HCT116 (cell line): ENCODE measurements at regions not wholly inside any gene's neighbourhood (a gene's known extent, or its start where the extent isn't known, plus 50 kb on each side); places are given as distances from the start of the nearest gene placed in this dataset.

Experiments
- ATAC-seq: fragments of 200-7000 bp; cut with Tn5 transposase; 2 replicates; pipeline ENCODE4 v1.9.1; 2020; ENCODE audit warnings: mild to moderate bottlenecking, moderate library complexity
- BruUV-seq: library from RNA; stranded (reverse); fragments of 400-500 nt; replicated peaks from 2 replicates; lab custom pipeline; 2021; lab: Mats Ljungman, UMichigan
- CTCF ChIA-PET: fragments of 300-600 bp; sonication (Branson Sonifier 250); formaldehyde crosslinking; loops from one replicate; lab custom pipeline; 2021; ENCODE audit warnings: antibody characterized with exemption; lab: Charles Lee
- POLR2A ChIA-PET: fragments of 300-600, 350-600 bp; sonication (Branson Sonifier 250); formaldehyde crosslinking; loops from one replicate; lab custom pipeline; 2021; ENCODE audit warnings: antibody characterized with exemption; lab: Charles Lee
- RAD21 ChIA-PET, 2 experiments: fragments of 300-600 bp; sonication (Branson Sonifier 250); formaldehyde crosslinking; loops; one replicate each; lab custom pipeline; 2023; ENCODE audit warnings: low total read pairs in 2 of 2; ENCODE audit not compliant: uncharacterized antibody in 2 of 2, unreplicated experiment in 2 of 2, low non-redundant PET in 1 of 2; lab: Charles Lee
- DNase-seq: peaks from one replicate; pipeline ENCODE4 v3.0.0-alpha.2; 2010; ENCODE audit warnings: low read depth, low spot score
- H2AFZ ChIP-seq: fragments of 200-600 bp; shearing (Covaris generic), sonication (generic); 2 replicates; pipeline ENCODE4 v1.6.1; 2017; ENCODE audit warnings: low read depth, mixed run types, mixed read lengths, antibody characterized with exemption, low read length; ENCODE audit not compliant: poor library complexity, severe bottlenecking
- H3K27ac ChIP-seq: 2 replicates; pipeline ENCODE4 v1.5.1; 2012; ENCODE audit warnings: low read depth, low read length
- H3K27me3 ChIP-seq: fragments of 200-600 bp; sonication (generic); 2 replicates; pipeline ENCODE4 v1.6.1; 2016; ENCODE audit warnings: mixed run types, low read length, mixed read lengths; ENCODE audit not compliant: insufficient read depth
- H3K36me3 ChIP-seq, 2 experiments: fragments of 200-500 bp in 1 of 2; fragments of 200-600 bp in 1 of 2; sonication (Bioruptor generic) in 1 of 2; sonication (generic) in 1 of 2; 2 replicates each; pipeline versions ENCODE4 v1.5.1 to v1.6.1; 2014 to 2016; ENCODE audit warnings: low read length in 2 of 2, inconsistent platforms in 1 of 2, mixed read lengths in 1 of 2, mixed run types in 1 of 2; ENCODE audit not compliant: insufficient read depth in 2 of 2, control insufficient read depth in 1 of 2
- H3K4me1 ChIP-seq, 2 experiments: fragments of 200-600 bp in 1 of 2; sonication (generic) in 1 of 2; 2 replicates each; pipeline versions ENCODE4 v1.5.1 to v1.6.1; 2012 to 2017; ENCODE audit warnings: low read length in 2 of 2, inconsistent platforms in 1 of 2, mild to moderate bottlenecking in 1 of 2, mixed read lengths in 1 of 2, mixed run types in 1 of 2, moderate library complexity in 1 of 2; ENCODE audit not compliant: insufficient read depth in 2 of 2, control insufficient read depth in 1 of 2
- H3K4me2 ChIP-seq: fragments of 200-600 bp; sonication (generic); 2 replicates; pipeline ENCODE4 v1.6.1; 2017; ENCODE audit warnings: mixed run types, low read length, mixed read lengths
- H3K4me3 ChIP-seq, 2 experiments: fragments of 200-600 bp in 1 of 2; sonication (generic) in 1 of 2; replicated peaks in 1 of 2; 2 replicates each; pipeline ENCODE4 v1.5.1; 2011 to 2016; ENCODE audit warnings: low read length in 2 of 2, control low read depth in 1 of 2, low read depth in 1 of 2, mild to moderate bottlenecking in 1 of 2, mixed read lengths in 1 of 2, mixed run types in 1 of 2
- H3K79me2 ChIP-seq: fragments of 200-600 bp; sonication (generic); 2 replicates; pipeline ENCODE4 v1.6.1; 2017; ENCODE audit warnings: mild to moderate bottlenecking, mixed run types, low read length, moderate library complexity, mixed read lengths; ENCODE audit not compliant: insufficient read depth
- H3K9ac ChIP-seq: fragments of 200-600 bp; sonication (generic); 2 replicates; pipeline ENCODE4 v1.6.1; 2016; ENCODE audit warnings: low read length, mixed read lengths
- H3K9me2 ChIP-seq: fragments of 200-600 bp; sonication (generic), shearing (Covaris generic); 2 replicates; pipeline ENCODE4 v1.6.1; 2017; ENCODE audit warnings: mixed run types, mild to moderate bottlenecking, moderate library complexity; ENCODE audit not compliant: insufficient read depth
- H3K9me3 ChIP-seq, 2 experiments: fragments of 200-500 bp in 1 of 2; fragments of 200-600 bp in 1 of 2; sonication (Bioruptor generic) in 1 of 2; sonication (generic) in 1 of 2; 2 replicates each; pipeline ENCODE4 v1.6.1; 2014 to 2017; ENCODE audit warnings: low read length in 2 of 2, mixed read lengths in 2 of 2, inconsistent platforms in 1 of 2, low read depth in 1 of 2, mild to moderate bottlenecking in 1 of 2, mixed run types in 1 of 2, moderate library complexity in 1 of 2; ENCODE audit not compliant: control insufficient read depth in 1 of 2, insufficient read depth in 1 of 2
- H4K20me1 ChIP-seq: fragments of 200-600 bp; sonication (generic), shearing (Covaris generic); 2 replicates; pipeline ENCODE4 v1.6.1; 2017; ENCODE audit warnings: mixed run types, mild to moderate bottlenecking, moderate library complexity; ENCODE audit not compliant: insufficient read depth
- ELF1 ChIP-seq: IDR thresholded peaks from 2 replicates; pipeline ENCODE4 v1.6.1; 2012; ENCODE audit warnings: low read depth, borderline replicate concordance
- EZH2 ChIP-seq: fragments of 200-600 bp; sonication (generic); IDR thresholded peaks from 2 replicates; pipeline ENCODE4 v1.6.1; 2017; ENCODE audit warnings: antibody characterized with exemption, mixed run types
- POLR2A ChIP-seq: IDR thresholded peaks from 2 replicates; pipeline ENCODE4 v1.7.0; 2011; ENCODE audit warnings: borderline replicate concordance; ENCODE audit not compliant: insufficient read depth, insufficient read length; ENCODE audit errors: extremely low read depth
- RAD21 ChIP-seq: IDR thresholded peaks from 2 replicates; pipeline ENCODE4 v1.6.1; 2012; ENCODE audit warnings: low read depth, mild to moderate bottlenecking
- SIN3A ChIP-seq: IDR thresholded peaks from 2 replicates; pipeline ENCODE4 v1.6.1; 2012; ENCODE audit warnings: low read depth
- SRF ChIP-seq: IDR thresholded peaks from 2 replicates; pipeline ENCODE4 v1.6.1; 2012; ENCODE audit warnings: low read depth
- TCF7L2 ChIP-seq: IDR thresholded peaks from 2 replicates; pipeline ENCODE4 v1.7.0; 2011; ENCODE audit warnings: borderline replicate concordance, inconsistent platforms; ENCODE audit not compliant: insufficient read depth, insufficient read length; ENCODE audit errors: extremely low read depth
- YY1 ChIP-seq: IDR thresholded peaks from 2 replicates; pipeline ENCODE4 v1.6.1; 2011; ENCODE audit warnings: low read length, low read depth, moderate library complexity, mild to moderate bottlenecking; ENCODE audit not compliant: insufficient replicate concordance; ENCODE audit errors: extremely low read depth
- ZFX ChIP-seq: fragments of 450-650 bp; IDR thresholded peaks from 2 replicates; pipeline ENCODE4 v1.6.1; 2017
- ZNF274 ChIP-seq: fragments of 200-500 bp; sonication (Bioruptor generic); IDR thresholded peaks from 2 replicates; pipeline ENCODE4 v1.6.1; 2014; ENCODE audit warnings: mild to moderate bottlenecking, low read depth, low read length, inconsistent platforms
- intact Hi-C: fragments of 100-400 bp; cut with micrococcal nuclease; formaldehyde crosslinking; loops from 2 replicates; pipeline ENCODE4 v1.10.0; 2022
- TF ChIP-seq, protein P1 (sequence below): IDR thresholded peaks from 2 replicates; pipeline ENCODE4 v1.6.1; 2012
- TF ChIP-seq, protein P2 (sequence below): IDR thresholded peaks from 2 replicates; pipeline ENCODE4 v1.6.1; 2012

DNA sequence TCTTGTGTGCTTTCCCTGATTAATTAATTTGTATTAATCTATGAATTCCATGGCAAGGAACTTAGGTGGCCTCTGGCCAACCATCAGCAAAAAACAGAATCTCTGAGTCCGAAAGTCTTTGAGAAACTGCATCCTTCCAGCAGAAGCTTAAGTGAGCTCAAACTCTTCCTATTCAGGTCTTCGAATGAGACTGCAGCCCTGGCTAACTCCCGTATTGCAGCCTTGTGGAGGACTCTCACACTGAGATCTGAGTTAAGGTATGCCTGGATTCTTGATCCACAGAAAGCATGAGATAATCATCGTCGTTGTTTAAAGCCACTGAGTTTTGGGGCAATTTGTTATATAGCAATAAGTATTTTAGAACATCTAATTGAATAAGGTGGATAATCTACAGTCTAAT is 1143.9 kb upstream of the NXPH2 start:
- ATAC-seq (no peak), DNase-seq (no peak)
- ChIA-PET CTCF (no interaction called here), RAD21 (no interaction called here), POLR2A (no interaction called here)
- no peak overlapping the region for H3K27ac ChIP-seq
- H3K9me3 ChIP-seq, result no peaks in the 10 kb centered on the region
- no peaks in the 10 kb centered on the region for H3K4me1 ChIP-seq
- no peaks in the 10 kb centered on the region for H3K9me2 ChIP-seq
- H3K4me3 ChIP-seq, result no peak overlapping the region
- no peak for TF ChIP-seq TCF7L2
- no peak for TF ChIP-seq SRF
- TF ChIP-seq, protein P1, sequence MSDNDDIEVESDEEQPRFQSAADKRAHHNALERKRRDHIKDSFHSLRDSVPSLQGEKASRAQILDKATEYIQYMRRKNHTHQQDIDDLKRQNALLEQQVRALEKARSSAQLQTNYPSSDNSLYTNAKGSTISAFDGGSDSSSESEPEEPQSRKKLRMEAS, result no peak
- TF ChIP-seq ZFX, result no peak
- no peak for TF ChIP-seq SIN3A
- TF ChIP-seq ELF1, result no peak
- no peak for TF ChIP-seq YY1
- no peak for TF ChIP-seq EZH2
- no peak for TF ChIP-seq RAD21
- no peaks in the 10 kb centered on the region for H3K36me3 ChIP-seq
- H4K20me1 ChIP-seq, result no peaks in the 10 kb centered on the region
- no peak overlapping the region for H3K9ac ChIP-seq
- no peak overlapping the region for H2AFZ ChIP-seq
- H3K4me2 ChIP-seq, result no peak overlapping the region
- H3K27me3 ChIP-seq, result no peaks in the 10 kb centered on the region
- H3K79me2 ChIP-seq, result no peaks in the 10 kb centered on the region
- intact Hi-C loops, result no loop called here
- no TSS peak for BruUV-seq

GRCh38 chr2:139918982-139919381 is 1138.8 kb upstream of the NXPH2 start:
- no peak overlapping the region for H3K4me3 ChIP-seq
- no peak for ATAC-seq
- H3K27ac ChIP-seq, result no peak overlapping the region
- POLR2A ChIA-PET, result no interaction called here
- DNase-seq, result no peak
- no peaks in the 10 kb centered on the region for H3K27me3 ChIP-seq
- no TSS peak for BruUV-seq
- H3K9me3 ChIP-seq, result no peaks in the 10 kb centered on the region
- no peaks in the 10 kb centered on the region for H3K4me1 ChIP-seq
- intact Hi-C loops, result no loop called here
- no peaks in the 10 kb centered on the region for H3K79me2 ChIP-seq
- H3K36me3 ChIP-seq, result no peaks in the 10 kb centered on the region
- TF ChIP-seq, protein P2, sequence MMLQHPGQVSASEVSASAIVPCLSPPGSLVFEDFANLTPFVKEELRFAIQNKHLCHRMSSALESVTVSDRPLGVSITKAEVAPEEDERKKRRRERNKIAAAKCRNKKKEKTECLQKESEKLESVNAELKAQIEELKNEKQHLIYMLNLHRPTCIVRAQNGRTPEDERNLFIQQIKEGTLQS, result no peak
- TF ChIP-seq ZFX, result no peak
- no peak for TF ChIP-seq ZNF274
- no peak for TF ChIP-seq POLR2A
- no peak for TF ChIP-seq RAD21
- H2AFZ ChIP-seq, result no peak overlapping the region
- H3K9me2 ChIP-seq, result peaks cover 6% of the 10 kb centered on the region; the same call in 1 of the 2 replicates
- H3K9ac ChIP-seq, result no peak overlapping the region
- CTCF ChIA-PET, result no interaction called here
- RAD21 ChIA-PET, result no interaction called here
- no peaks in the 10 kb centered on the region for H4K20me1 ChIP-seq
- no peak overlapping the region for H3K4me2 ChIP-seq
